BLaER1 treated with 17β-estradiol and CSF1 and Interleukin-3, amounts not matched to agents 10 nM and 100 nM (cell line): ENCODE measurements at regions not wholly inside any gene's neighbourhood (a gene's known extent, or its start where the extent isn't known, plus 50 kb on each side); places are given as distances from the start of the nearest gene placed in this dataset.
A peak's percentile ranks its signal among the peaks of the same experiment; 100 is the strongest.
"Not testable (repeated sequence)": the region's sequence is repeated elsewhere in the genome, so short reads cannot be mapped to it uniquely, and the experiment has no call there.

Source experiments
- H3K27ac ChIP-seq, 11 experiments: shearing (Covaris generic); formaldehyde crosslinking; 2 replicates each; pipeline ENCODE4 v1.8.1; 2022
- H3K27me3 ChIP-seq, 11 experiments: shearing (Covaris generic); formaldehyde crosslinking; 2 replicates each; pipeline ENCODE4 v1.8.1; 2022
- H3K36me3 ChIP-seq, 11 experiments: shearing (Covaris generic); formaldehyde crosslinking; 2 replicates each; pipeline ENCODE4 v1.8.1; 2022
- H3K4me1 ChIP-seq, 10 experiments: shearing (Covaris generic); formaldehyde crosslinking; 2 replicates each; pipeline ENCODE4 v1.8.1; 2022
- H3K4me2 ChIP-seq, 11 experiments: shearing (Covaris generic); formaldehyde crosslinking; 2 replicates each; pipeline ENCODE4 v1.8.1; 2022
- H3K4me3 ChIP-seq, 10 experiments: shearing (Covaris generic); formaldehyde crosslinking; 2 replicates each; pipeline ENCODE4 v1.8.1; 2022
- H3K9ac ChIP-seq, 11 experiments: shearing (Covaris generic); formaldehyde crosslinking; 2 replicates each; pipeline ENCODE4 v1.8.1; 2022
- H3K9me3 ChIP-seq, 11 experiments: shearing (Covaris generic); formaldehyde crosslinking; replicated peaks in 1 of 11; 2 replicates each; pipeline ENCODE4 v1.8.1; 2022
- H4K20me1 ChIP-seq, 11 experiments: shearing (Covaris generic); formaldehyde crosslinking; 2 replicates each; pipeline ENCODE4 v1.8.1; 2022
- Cebpa-rat ChIP-seq, 11 experiments: shearing (Covaris generic); IDR thresholded peaks; 2 replicates each; pipeline ENCODE4 v1.8.1; 2022

DNA sequence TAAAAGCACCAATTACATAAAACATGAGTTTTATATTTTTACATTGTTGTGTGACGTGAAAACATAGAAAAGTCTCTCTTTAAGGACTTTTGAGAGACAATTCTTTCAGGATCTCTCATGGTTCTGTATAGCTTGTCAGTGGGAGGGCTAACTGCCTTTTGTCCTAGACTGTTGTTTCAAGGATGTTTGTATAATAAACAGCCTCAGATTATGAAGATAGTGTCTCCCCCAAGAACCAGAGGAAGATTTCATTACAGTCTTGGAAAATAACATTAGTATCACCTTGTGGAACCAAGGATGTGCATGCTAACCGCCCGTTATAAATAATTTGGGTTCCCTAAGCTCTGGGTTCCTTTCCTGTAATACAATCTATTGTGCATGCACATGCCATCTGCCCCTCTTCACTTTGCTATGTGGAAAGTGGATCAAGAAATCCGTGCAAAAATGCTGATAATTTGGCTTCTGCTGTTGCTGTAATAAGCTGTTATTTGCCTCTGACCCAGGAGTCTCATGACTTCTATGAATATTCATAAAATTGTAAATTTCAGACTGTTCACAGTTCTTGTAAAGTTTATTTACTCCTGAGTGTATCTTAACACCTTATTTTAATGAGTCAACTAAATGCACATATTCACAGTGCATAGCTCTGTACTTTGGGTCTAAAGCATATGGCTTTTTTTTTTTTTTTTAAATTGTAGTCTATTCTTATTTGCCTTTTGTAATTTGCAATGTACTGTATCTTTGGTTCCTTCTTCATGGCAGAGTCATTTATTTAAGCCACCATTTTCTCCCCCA, 265.5 kb downstream of the PTH2R start:
- Histone ChIP-seq H3K27me3 (no peaks in the 10 kb centered on the region), H3K4me2 (no peak overlapping the region), H3K4me3 (no peak overlapping the region), H3K4me1 (no peaks in the 10 kb centered on the region), H3K9me3 (no peaks in the 10 kb centered on the region), H3K36me3 (no peaks in the 10 kb centered on the region), H4K20me1 (no peaks in the 10 kb centered on the region), H3K27ac (no peak overlapping the region), H3K9ac (no peak overlapping the region)
- no peak for TF ChIP-seq Cebpa-rat (IDR thresholded peaks at IDR 0.05)

DNA sequence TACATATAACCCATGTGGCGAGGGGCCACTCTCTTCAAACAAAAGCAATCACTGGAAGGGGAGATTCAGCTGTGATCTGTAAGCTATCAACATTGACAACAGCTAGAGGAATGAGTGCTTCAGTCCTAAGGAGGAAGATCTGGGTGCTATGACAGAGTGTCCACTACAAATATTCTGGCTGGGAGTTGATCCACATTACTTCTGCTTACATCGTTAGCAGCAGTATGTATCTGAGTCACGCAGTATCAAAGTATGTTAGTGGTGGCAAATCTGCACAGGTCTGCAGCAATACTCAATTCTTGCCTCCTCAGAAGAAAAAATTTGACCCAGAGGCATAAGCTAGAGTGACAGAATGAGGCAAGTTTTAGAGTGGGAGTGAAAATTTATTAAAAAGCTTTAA, 267.0 kb downstream of the PTH2R start:
- no peak overlapping the region for H3K4me2 ChIP-seq
- H4K20me1 ChIP-seq: no peaks in the 10 kb centered on the region
- TF ChIP-seq Cebpa-rat (IDR thresholded peaks at IDR 0.05): no peak
- H3K4me1 ChIP-seq: no peaks in the 10 kb centered on the region
- no peak overlapping the region for H3K9ac ChIP-seq
- H3K36me3 ChIP-seq: no peaks in the 10 kb centered on the region
- no peak overlapping the region for H3K27ac ChIP-seq
- no peaks in the 10 kb centered on the region for H3K27me3 ChIP-seq
- no peak overlapping the region for H3K4me3 ChIP-seq
- H3K9me3 ChIP-seq: no peaks in the 10 kb centered on the region

DNA sequence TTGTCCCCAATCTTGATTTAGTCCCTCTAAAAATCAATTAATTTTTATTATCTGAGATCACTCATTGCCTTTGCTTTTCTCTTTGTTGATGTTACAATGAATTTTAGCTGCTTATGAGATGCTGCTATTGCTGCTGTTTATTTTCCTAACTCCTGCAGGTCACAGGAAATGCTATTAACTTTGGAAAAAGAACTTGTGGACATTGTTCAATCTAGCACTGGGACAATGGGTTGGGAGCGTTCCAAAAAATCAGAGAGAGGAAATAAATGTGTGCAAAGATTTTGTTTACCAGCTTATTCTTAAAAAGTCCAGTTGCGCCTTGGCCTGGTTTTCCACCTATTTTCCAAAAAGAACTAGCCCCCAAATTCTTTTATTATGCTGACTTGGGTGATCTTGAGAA, 268.3 kb downstream of the PTH2R start:
- Histone ChIP-seq H3K27me3 (no peaks in the 10 kb centered on the region), H3K4me2 (no peak overlapping the region), H3K36me3 (no peaks in the 10 kb centered on the region), H3K9ac (no peak overlapping the region), H4K20me1 (no peaks in the 10 kb centered on the region), H3K4me1 (no peaks in the 10 kb centered on the region), H3K9me3 (no peaks in the 10 kb centered on the region), H3K27ac (no peak overlapping the region), H3K4me3 (no peak overlapping the region)
- no peak for TF ChIP-seq Cebpa-rat (IDR thresholded peaks at IDR 0.05)

DNA sequence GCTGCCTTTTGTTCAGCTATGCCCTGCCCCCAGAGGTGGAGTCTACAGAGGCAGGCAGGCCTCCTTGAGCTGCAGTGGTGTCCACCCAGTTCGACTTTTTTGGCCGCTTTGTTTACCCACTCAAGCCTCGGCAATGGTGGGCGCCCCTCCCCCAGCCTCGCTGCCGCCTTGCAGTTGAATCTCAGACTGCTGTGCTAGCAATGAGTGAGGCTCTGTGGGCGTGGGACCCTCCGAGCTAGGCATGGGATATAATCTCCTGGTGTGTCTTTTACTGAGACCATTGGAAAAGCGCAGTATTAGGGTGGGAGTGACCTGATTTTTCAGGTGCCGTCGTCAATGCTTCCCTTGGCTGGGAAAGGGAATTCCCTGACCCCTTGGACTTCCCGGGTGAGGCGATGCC, 279.3 kb downstream of the PTH2R start:
- H3K9me3 ChIP-seq: peaks cover 0 to 13% (median 7%) of the 10 kb centered on the region in 11 experiments; a peak in 9 of 22 replicates
- not testable (repeated sequence) for H4K20me1 ChIP-seq, H3K4me3 ChIP-seq, H3K36me3 ChIP-seq, H3K4me2 ChIP-seq, H3K4me1 ChIP-seq, H3K27ac ChIP-seq, H3K27me3 ChIP-seq, H3K9ac ChIP-seq

DNA sequence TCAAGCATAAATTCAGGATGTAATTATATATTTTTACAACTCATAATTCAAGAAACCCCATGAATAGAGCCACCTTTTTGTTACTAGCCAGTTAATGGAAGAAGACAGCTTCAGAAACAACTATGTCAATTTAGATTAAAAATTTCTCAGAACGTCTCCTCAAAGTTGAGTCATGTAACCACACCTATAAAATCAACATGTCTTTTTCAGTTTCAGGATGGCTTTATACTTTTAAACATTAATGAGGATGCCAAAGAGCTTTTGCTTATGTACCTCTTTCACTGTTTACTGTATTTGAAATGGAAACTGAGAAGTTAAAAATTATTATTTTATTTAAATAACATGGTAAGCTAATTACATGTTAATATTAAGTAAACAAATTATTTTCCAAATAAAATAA, 280.1 kb downstream of the PTH2R start:
- peaks cover 0 to 11% (median 7%) of the 10 kb centered on the region in 11 experiments; a peak in 8 of 22 replicates for H3K9me3 ChIP-seq
- no peak overlapping the region for H3K9ac ChIP-seq
- H3K27ac ChIP-seq: no peak overlapping the region
- H3K36me3 ChIP-seq: no peaks in the 10 kb centered on the region
- no peak for TF ChIP-seq Cebpa-rat (IDR thresholded peaks at IDR 0.05)
- H3K27me3 ChIP-seq: no peaks in the 10 kb centered on the region
- no peak overlapping the region for H3K4me3 ChIP-seq
- no peaks in the 10 kb centered on the region for H3K4me1 ChIP-seq
- H3K4me2 ChIP-seq: no peak overlapping the region
- no peaks in the 10 kb centered on the region for H4K20me1 ChIP-seq

DNA sequence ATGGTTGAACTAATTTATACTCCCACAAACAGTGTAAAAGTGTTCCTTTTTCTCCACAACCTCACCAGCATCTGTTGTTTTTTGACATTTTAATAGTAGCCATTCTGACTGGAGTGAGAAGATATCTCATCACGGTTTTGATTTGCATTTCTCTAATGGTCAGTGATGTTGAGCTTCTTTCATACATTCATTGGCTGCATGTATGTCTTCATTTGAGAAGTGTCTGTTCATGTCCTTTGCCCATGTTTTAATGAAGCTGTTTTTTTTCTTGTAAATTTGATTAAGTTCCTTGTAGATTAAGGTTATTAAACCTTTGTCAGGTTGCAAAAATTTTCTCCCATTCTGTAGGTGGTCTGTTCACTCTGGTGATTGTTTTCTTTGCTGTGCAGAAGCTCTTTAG, 281.1 kb downstream of the PTH2R start:
- peaks cover 0 to 11% (median 7%) of the 10 kb centered on the region in 11 experiments; a peak in 7 of 22 replicates for H3K9me3 ChIP-seq
- not testable (repeated sequence) for H3K4me1 ChIP-seq, H3K36me3 ChIP-seq, H3K4me3 ChIP-seq, H3K4me2 ChIP-seq, H4K20me1 ChIP-seq, H3K27me3 ChIP-seq, H3K27ac ChIP-seq, H3K9ac ChIP-seq

DNA sequence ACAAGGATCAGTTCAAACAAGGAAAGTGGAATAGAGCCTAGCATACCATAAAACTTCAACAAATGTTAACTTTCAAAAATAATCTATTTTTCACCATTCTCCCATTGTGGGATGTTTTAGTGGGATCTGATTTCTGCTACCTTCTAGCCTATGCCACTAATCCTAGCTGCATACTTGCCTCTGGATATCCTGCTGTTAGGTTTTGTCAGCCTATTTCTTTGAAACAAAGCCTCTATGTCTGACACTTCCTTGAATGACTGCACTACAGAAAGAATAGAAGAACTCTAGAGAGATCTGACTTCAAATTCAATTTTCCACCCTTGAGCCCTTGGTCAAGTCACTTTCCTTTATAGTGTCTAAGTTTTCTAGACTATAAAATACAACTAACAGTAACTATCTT, 291.5 kb downstream of the PTH2R start:
- H4K20me1 ChIP-seq: no peaks in the 10 kb centered on the region
- no peaks in the 10 kb centered on the region for H3K9me3 ChIP-seq
- H3K4me1 ChIP-seq: no peaks in the 10 kb centered on the region
- no peak overlapping the region for H3K27ac ChIP-seq
- TF ChIP-seq Cebpa-rat (IDR thresholded peaks at IDR 0.05): no peak
- H3K27me3 ChIP-seq: no peaks in the 10 kb centered on the region
- H3K9ac ChIP-seq: no peak overlapping the region
- H3K36me3 ChIP-seq: no peaks in the 10 kb centered on the region
- H3K4me3 ChIP-seq: no peak overlapping the region
- H3K4me2 ChIP-seq: no peak overlapping the region

DNA sequence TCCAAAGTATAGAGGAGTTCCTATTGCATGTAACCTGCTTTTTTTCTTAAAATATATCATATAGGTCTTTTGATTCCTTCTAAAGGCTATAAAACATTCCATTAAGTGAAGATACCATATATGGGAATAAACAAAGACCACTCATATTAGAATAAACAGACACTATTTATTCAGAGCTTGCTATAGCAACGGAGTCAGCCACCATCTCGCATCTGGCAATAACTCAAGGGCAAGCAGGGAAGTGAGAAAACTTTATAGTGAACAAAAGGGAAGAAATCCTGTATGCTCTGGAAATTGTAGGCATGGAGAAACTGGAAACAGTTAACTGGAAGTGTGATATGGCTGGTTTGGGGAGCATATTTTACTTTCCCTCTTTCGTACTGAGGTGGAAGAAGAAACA, 301.9 kb downstream of the PTH2R start:
- Histone ChIP-seq H3K36me3 (no peaks in the 10 kb centered on the region), H3K9me3 (no peaks in the 10 kb centered on the region), H3K4me3 (no peak overlapping the region), H3K27ac (no peak overlapping the region), H3K9ac (no peak overlapping the region), H4K20me1 (no peaks in the 10 kb centered on the region), H3K4me1 (peaks cover 0 to 16% (median 0%) of the 10 kb centered on the region in 10 experiments; a peak in 6 of 20 replicates), H3K4me2 (no peak overlapping the region), H3K27me3 (no peaks in the 10 kb centered on the region)
- no peak for TF ChIP-seq Cebpa-rat (IDR thresholded peaks at IDR 0.05)

DNA sequence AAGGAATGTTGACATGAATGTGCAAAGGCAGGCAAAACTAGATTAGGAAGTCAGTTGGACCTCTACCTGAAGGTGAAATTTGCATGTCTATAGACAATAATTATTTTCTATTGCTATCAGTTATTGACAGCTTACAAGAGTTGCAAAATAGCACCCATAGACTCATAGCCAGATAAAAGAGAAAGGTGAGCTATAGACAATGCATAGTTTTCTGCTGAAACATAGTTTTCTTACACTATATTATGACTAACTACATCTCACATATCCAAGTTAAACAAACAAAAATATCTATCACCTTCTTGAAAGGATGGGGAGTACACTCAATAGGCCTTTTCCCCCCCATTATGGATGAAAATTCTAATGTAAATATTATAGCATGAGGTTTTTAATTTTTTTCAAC, 305.0 kb downstream of the PTH2R start:
- Histone ChIP-seq H3K9me3 (no peaks in the 10 kb centered on the region), H3K4me1 (peaks cover 0 to 17% (median 0%) of the 10 kb centered on the region in 10 experiments; a peak in 6 of 20 replicates), H3K27me3 (no peaks in the 10 kb centered on the region), H3K36me3 (no peaks in the 10 kb centered on the region), H4K20me1 (no peaks in the 10 kb centered on the region), H3K27ac (no peak overlapping the region), H3K4me3 (no peak overlapping the region), H3K9ac (no peak overlapping the region), H3K4me2 (no peak overlapping the region)
- no peak for TF ChIP-seq Cebpa-rat (IDR thresholded peaks at IDR 0.05)

DNA sequence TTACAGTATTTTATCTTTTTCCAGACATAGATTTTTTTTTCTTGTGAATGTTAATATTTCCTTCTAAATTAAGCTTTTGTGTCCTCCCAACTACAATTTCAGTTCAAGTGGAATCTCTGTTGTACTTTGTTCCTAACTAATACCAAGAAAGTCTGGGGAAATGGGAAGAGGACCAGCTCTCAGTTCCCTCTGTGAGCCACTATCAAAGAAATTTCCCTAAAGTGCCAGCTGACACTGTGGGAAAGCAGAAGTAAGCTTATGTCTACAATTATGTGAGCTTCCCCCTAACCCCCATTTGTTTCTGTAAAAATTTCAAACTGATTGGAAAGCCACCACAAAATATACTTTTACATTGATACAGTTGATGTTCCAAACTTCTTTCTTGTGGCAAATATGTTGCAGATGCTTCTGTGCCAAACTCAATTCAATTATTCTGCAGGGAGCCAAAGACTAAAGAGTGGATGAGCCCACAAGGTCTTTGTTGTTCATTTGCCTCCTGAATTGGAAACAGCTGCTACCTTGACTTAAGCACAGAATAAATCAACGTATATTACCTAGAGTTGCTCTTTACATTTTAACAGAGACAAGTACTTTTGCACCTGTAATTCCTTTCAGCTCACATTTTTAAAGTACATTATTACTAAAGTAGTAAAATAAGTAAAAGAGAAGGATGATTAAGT, 306.6 kb downstream of the PTH2R start:
- no peaks in the 10 kb centered on the region for H3K27me3 ChIP-seq
- peak overlapping the region in 2 of 11 experiments; percentile 59 to 80; a peak in 4 of 22 replicates for H3K4me2 ChIP-seq
- H3K4me3 ChIP-seq: no peak overlapping the region
- TF ChIP-seq Cebpa-rat (IDR thresholded peaks at IDR 0.05): no peak
- no peaks in the 10 kb centered on the region for H3K36me3 ChIP-seq
- no peaks in the 10 kb centered on the region for H4K20me1 ChIP-seq
- H3K9me3 ChIP-seq: no peaks in the 10 kb centered on the region
- peaks cover 0 to 17% (median 0%) of the 10 kb centered on the region in 10 experiments; a peak in 6 of 20 replicates for H3K4me1 ChIP-seq
- H3K27ac ChIP-seq: no peak overlapping the region
- H3K9ac ChIP-seq: no peak overlapping the region
